ENCODE measurements at regions not wholly inside any gene's neighbourhood (a gene's known extent, or its start where the extent isn't known, plus 50 kb on each side); places are given as distances from the start of the nearest gene placed in this dataset.

GRCh38 chr14:97748616-97749015 lies 951.4 kb downstream of the VRK1 start:
- intact Hi-C loops (cut with micrococcal nuclease; ENCODE audit: unreplicated experiment), result no loop called here
- Mint-ChIP-seq H3K27ac (ENCODE audit: unreplicated experiment) (no peak overlapping the region), H3K4me1 (ENCODE audit: low read depth, unreplicated experiment) (no peaks in the 10 kb centered on the region)

GRCh38 chr14:97757491-97757890 lies 960.3 kb downstream of the VRK1 start:
- Histone ChIP-seq H3K9me3 (no peaks in the 10 kb centered on the region), H3K4me3 (ENCODE audit: low read depth, low read length) (no peak overlapping the region), H3K36me3 (ENCODE audit: control insufficient read depth, insufficient read depth, low read length) (no peaks in the 10 kb centered on the region), H3K4me1 (no peaks in the 10 kb centered on the region), H3K27me3 (replicated peaks; ENCODE audit: control insufficient read depth, insufficient read depth, low read length) (no peaks in the 10 kb centered on the region)
- TF ChIP-seq, protein P1, sequence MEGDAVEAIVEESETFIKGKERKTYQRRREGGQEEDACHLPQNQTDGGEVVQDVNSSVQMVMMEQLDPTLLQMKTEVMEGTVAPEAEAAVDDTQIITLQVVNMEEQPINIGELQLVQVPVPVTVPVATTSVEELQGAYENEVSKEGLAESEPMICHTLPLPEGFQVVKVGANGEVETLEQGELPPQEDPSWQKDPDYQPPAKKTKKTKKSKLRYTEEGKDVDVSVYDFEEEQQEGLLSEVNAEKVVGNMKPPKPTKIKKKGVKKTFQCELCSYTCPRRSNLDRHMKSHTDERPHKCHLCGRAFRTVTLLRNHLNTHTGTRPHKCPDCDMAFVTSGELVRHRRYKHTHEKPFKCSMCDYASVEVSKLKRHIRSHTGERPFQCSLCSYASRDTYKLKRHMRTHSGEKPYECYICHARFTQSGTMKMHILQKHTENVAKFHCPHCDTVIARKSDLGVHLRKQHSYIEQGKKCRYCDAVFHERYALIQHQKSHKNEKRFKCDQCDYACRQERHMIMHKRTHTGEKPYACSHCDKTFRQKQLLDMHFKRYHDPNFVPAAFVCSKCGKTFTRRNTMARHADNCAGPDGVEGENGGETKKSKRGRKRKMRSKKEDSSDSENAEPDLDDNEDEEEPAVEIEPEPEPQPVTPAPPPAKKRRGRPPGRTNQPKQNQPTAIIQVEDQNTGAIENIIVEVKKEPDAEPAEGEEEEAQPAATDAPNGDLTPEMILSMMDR (IDR thresholded peaks at IDR 0.05; ENCODE audit: insufficient read depth in 1 of 2, low read depth in 1 of 2, low read length in 1 of 2, severe bottlenecking in 1 of 2, unreplicated experiment in 1 of 2), result no peak
- no peak overlapping the region for H3K4me3 Mint-ChIP-seq (ENCODE audit: unreplicated experiment)
- no peak overlapping the region for H3K27ac Mint-ChIP-seq (ENCODE audit: unreplicated experiment)
- ChIA-PET POLR2A (no interaction called here), CTCF (no interaction called here)
- peaks cover 8% of the 10 kb centered on the region for H3K9me3 Mint-ChIP-seq (ENCODE audit: unreplicated experiment)
- H3K36me3 Mint-ChIP-seq (ENCODE audit: insufficient read depth, unreplicated experiment), result no peaks in the 10 kb centered on the region
- peaks cover 2% of the 10 kb centered on the region for H3K27me3 Mint-ChIP-seq (ENCODE audit: insufficient read depth, unreplicated experiment)
- no peaks in the 10 kb centered on the region for H3K4me1 Mint-ChIP-seq (ENCODE audit: low read depth, unreplicated experiment)
- BruUV-seq (replicated peaks), result no TSS peak
- intact Hi-C loops (cut with micrococcal nuclease; ENCODE audit: unreplicated experiment), result no loop called here
- DNase-seq, result no peak

More at GRCh38 chr14:97748616-97749015, 951.4 kb downstream of the VRK1 start:
- Mint-ChIP-seq H3K9me3 (ENCODE audit: unreplicated experiment) (no peaks in the 10 kb centered on the region), H3K27me3 (ENCODE audit: insufficient read depth, unreplicated experiment) (peaks cover 2% of the 10 kb centered on the region), H3K36me3 (ENCODE audit: insufficient read depth, unreplicated experiment) (no peaks in the 10 kb centered on the region), H3K4me3 (ENCODE audit: unreplicated experiment) (no peak overlapping the region)
- H3K4me3 ChIP-seq (ENCODE audit: low read depth, low read length), result no peak overlapping the region
- no TSS peak for BruUV-seq (replicated peaks)
- DNase-seq, result no peak
- CTCF ChIA-PET, result no interaction called here
- TF ChIP-seq, protein P1 (IDR thresholded peaks at IDR 0.05; ENCODE audit: insufficient read depth in 1 of 2, low read depth in 1 of 2, low read length in 1 of 2, severe bottlenecking in 1 of 2, unreplicated experiment in 1 of 2), result no peak
- no peaks in the 10 kb centered on the region for H3K9me3 ChIP-seq
- no peaks in the 10 kb centered on the region for H3K36me3 ChIP-seq (ENCODE audit: control insufficient read depth, insufficient read depth, low read length)
- H3K4me1 ChIP-seq, result no peaks in the 10 kb centered on the region
- no peaks in the 10 kb centered on the region for H3K27me3 ChIP-seq (replicated peaks; ENCODE audit: control insufficient read depth, insufficient read depth, low read length)
- POLR2A ChIA-PET, result no interaction called here

DNA sequence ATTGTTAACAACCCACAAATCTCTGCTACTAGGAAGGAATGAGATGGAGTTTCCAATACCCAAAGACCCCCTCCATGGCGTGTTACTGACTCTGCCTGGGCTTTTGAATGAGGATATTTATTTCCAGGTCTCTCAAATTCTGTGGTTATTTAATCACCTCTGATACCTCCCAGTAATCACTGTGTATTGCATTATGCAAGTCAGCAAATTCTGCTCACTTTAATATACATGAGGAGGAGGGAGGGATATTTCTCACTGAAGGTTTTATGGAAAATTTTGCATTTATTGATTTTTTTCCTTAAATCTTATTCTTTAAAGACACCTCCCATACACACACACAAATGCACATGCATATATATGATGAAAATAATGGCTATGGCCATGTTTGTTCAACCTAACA lies 962.9 kb downstream of the VRK1 start:
- no peak for DNase-seq
- intact Hi-C loops (cut with micrococcal nuclease; ENCODE audit: unreplicated experiment), result no loop called here
- Histone ChIP-seq H3K36me3 (ENCODE audit: control insufficient read depth, insufficient read depth, low read length) (no peaks in the 10 kb centered on the region), H3K27me3 (replicated peaks; ENCODE audit: control insufficient read depth, insufficient read depth, low read length) (no peaks in the 10 kb centered on the region), H3K9me3 (no peaks in the 10 kb centered on the region), H3K4me1 (no peaks in the 10 kb centered on the region), H3K4me3 (ENCODE audit: low read depth, low read length) (no peak overlapping the region)
- TF ChIP-seq, protein P1 (IDR thresholded peaks at IDR 0.05; ENCODE audit: insufficient read depth in 1 of 2, low read depth in 1 of 2, low read length in 1 of 2, severe bottlenecking in 1 of 2, unreplicated experiment in 1 of 2), result no peak
- ChIA-PET CTCF (no interaction called here), POLR2A (no interaction called here)
- H3K4me1 Mint-ChIP-seq (ENCODE audit: low read depth, unreplicated experiment), result no peaks in the 10 kb centered on the region
- no TSS peak for BruUV-seq (replicated peaks)
- H3K27me3 Mint-ChIP-seq (ENCODE audit: insufficient read depth, unreplicated experiment), result peaks cover 3% of the 10 kb centered on the region
- no peak overlapping the region for H3K4me3 Mint-ChIP-seq (ENCODE audit: unreplicated experiment)
- H3K9me3 Mint-ChIP-seq (ENCODE audit: unreplicated experiment), result no peaks in the 10 kb centered on the region
- H3K27ac Mint-ChIP-seq (ENCODE audit: unreplicated experiment), result no peak overlapping the region
- peaks cover under 1% of the 10 kb centered on the region for H3K36me3 Mint-ChIP-seq (ENCODE audit: insufficient read depth, unreplicated experiment)

Measured in Caco-2 (cell line).